Esophagus muscularis mucosa (tissue), 4 donors: ENCODE measurements at regions not wholly inside any gene's neighbourhood (a gene's known extent, or its start where the extent isn't known, plus 50 kb on each side); places are given as distances from the start of the nearest gene placed in this dataset.

Source experiments
- DNase-seq: peaks from one replicate; pipeline ENCODE4 v3.0.0-alpha.2; 2017; ENCODE audit errors: extremely low spot score
- H3K27ac ChIP-seq, 4 donors: fragments of 200-600 bp; sonication (generic); replicated peaks in 1 of 4; 1 replicate in 3 of 4; 2 replicates in 1 of 4; pipeline ENCODE4 v1.5.1; 2016 to 2019; ENCODE audit warnings: mild to moderate bottlenecking in 1 of 4
- H3K27me3 ChIP-seq, 4 donors: fragments of 200-600 bp; sonication (generic); one replicate each; pipeline versions ENCODE4 v1.5.1 to v1.6.0; 2016 to 2019
- H3K36me3 ChIP-seq, 4 donors: fragments of 200-600 bp; sonication (generic); one replicate each; pipeline ENCODE4 v1.5.1; 2016 to 2019
- H3K4me1 ChIP-seq, 4 donors: fragments of 200-600 bp; sonication (generic); one replicate each; pipeline ENCODE4 v1.5.1; 2016 to 2019
- H3K4me3 ChIP-seq, 4 donors: fragments of 200-600 bp; sonication (generic); 1 replicate in 2 of 4; 2 replicates in 2 of 4; pipeline ENCODE4 v1.5.1; 2016 to 2019; ENCODE audit warnings: mild to moderate bottlenecking in 4 of 4, moderate library complexity in 1 of 4
- H3K9me3 ChIP-seq, 4 donors: fragments of 200-600 bp; sonication (generic); 1 replicate in 3 of 4; 2 replicates in 1 of 4; pipeline ENCODE4 v1.5.1; 2016 to 2019
- CTCF ChIP-seq, 3 experiments: fragments of 200-600 bp in 2 of 3; fragments of 450-650 bp in 1 of 3; sonication (generic) in 2 of 3; IDR thresholded peaks; one replicate each; pipeline ENCODE4 v1.5.1; 2017 to 2019; ENCODE audit warnings: antibody characterized with exemption in 3 of 3, mild to moderate bottlenecking in 2 of 3, moderate library complexity in 1 of 3
- EP300 ChIP-seq: sonication (generic); formaldehyde crosslinking; IDR thresholded peaks from one replicate; pipeline ENCODE4 v1.6.1; 2017; ENCODE audit warnings: antibody characterized with exemption
- POLR2A ChIP-seq: fragments of 450-650 bp; IDR thresholded peaks from one replicate; pipeline ENCODE4 v1.6.1; 2017; ENCODE audit warnings: antibody characterized with exemption, moderate library complexity, mild to moderate bottlenecking, low read depth
- POLR2AphosphoS5 ChIP-seq, 2 donors: sonication (generic); formaldehyde crosslinking; IDR thresholded peaks; one replicate each; pipeline ENCODE4 v1.6.1; 2017; ENCODE audit warnings: antibody characterized with exemption in 2 of 2
- WGBS: methylation state at CpG from one replicate; pipeline ENCODE4 v1.1.5; 2018; 5-methylcytosine and 5-hydroxymethylcytosine counted together
- intact Hi-C: fragments of 100-400 bp; cut with DNase I; formaldehyde crosslinking; loops from one replicate; pipeline ENCODE4 v1.15.1; 2023

DNA sequence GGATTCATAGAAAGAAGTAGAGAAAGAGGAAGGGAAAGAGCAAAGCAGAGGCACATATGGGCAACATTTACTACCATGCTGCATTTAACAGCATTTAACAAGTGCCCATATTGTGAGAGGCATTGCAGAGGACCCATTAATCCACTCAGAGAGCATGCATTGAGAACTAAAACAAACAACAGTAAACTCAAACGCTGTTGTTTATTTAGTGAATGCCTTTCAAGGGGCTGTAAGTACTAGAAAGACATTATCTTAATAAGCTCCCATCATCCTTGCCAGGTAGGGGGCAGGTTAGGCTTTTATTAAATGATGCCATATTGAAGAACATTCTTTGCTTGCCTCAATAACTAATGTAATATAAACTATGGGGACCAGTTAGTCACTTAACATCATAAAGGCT lies 254.3 kb upstream of the DAB1 start:
- no peak for DNase-seq
- no peaks in the 10 kb centered on the region for H3K9me3 ChIP-seq
- no peaks in the 10 kb centered on the region for H3K27me3 ChIP-seq
- H3K27ac ChIP-seq = no peak overlapping the region
- H3K36me3 ChIP-seq = no peaks in the 10 kb centered on the region
- TF ChIP-seq POLR2A (no peak), CTCF (IDR thresholded peaks at IDR 0.05) (no peak), POLR2AphosphoS5 (IDR thresholded peaks at IDR 0.05) (no peak), EP300 (no peak)
- 0% methylated on average over 1 of the region's 1 CpG for WGBS
- no peaks in the 10 kb centered on the region for H3K4me1 ChIP-seq
- no peak overlapping the region for H3K4me3 ChIP-seq
- intact Hi-C loops = no loop called here

- intact Hi-C loops = no loop called here
- DNase-seq = no peak
- Histone ChIP-seq H3K9me3 (no peaks in the 10 kb centered on the region), H3K27ac (no peak overlapping the region), H3K27me3 (no peaks in the 10 kb centered on the region), H3K4me1 (no peaks in the 10 kb centered on the region), H3K36me3 (no peaks in the 10 kb centered on the region), H3K4me3 (no peak overlapping the region)
- TF ChIP-seq EP300 (no peak), POLR2AphosphoS5 (IDR thresholded peaks at IDR 0.05) (no peak), CTCF (IDR thresholded peaks at IDR 0.05) (no peak), POLR2A (no peak)
Measured at GRCh38 chr1:57675776-57676175, 251.9 kb upstream of the DAB1 start.

GRCh38 chr1:57674801-57675200 lies 250.9 kb upstream of the DAB1 start:
- no peaks in the 10 kb centered on the region for H3K9me3 ChIP-seq
- no peak for TF ChIP-seq EP300
- no peak for TF ChIP-seq CTCF (IDR thresholded peaks at IDR 0.05)
- no peak for TF ChIP-seq POLR2AphosphoS5 (IDR thresholded peaks at IDR 0.05)
- no peak for TF ChIP-seq POLR2A
- no peak for DNase-seq
- H3K27me3 ChIP-seq = no peaks in the 10 kb centered on the region
- H3K27ac ChIP-seq = no peak overlapping the region
- intact Hi-C loops = no loop called here
- no peaks in the 10 kb centered on the region for H3K36me3 ChIP-seq
- H3K4me3 ChIP-seq = no peak overlapping the region
- no peaks in the 10 kb centered on the region for H3K4me1 ChIP-seq

GRCh38 chr1:57672346-57673140 lies 248.7 kb upstream of the DAB1 start:
- intact Hi-C loops = no loop called here
- H3K27ac ChIP-seq = no peak overlapping the region
- WGBS = 96% methylated on average over 1 of the region's 1 CpG
- no peaks in the 10 kb centered on the region for H3K36me3 ChIP-seq
- no peak for TF ChIP-seq POLR2A
- no peak for TF ChIP-seq CTCF (IDR thresholded peaks at IDR 0.05)
- TF ChIP-seq POLR2AphosphoS5 (IDR thresholded peaks at IDR 0.05) = no peak
- H3K27me3 ChIP-seq = no peaks in the 10 kb centered on the region
- H3K9me3 ChIP-seq = no peaks in the 10 kb centered on the region
- H3K4me1 ChIP-seq = no peaks in the 10 kb centered on the region
- no peak overlapping the region for H3K4me3 ChIP-seq
- no peak for DNase-seq

- no peaks in the 10 kb centered on the region for H3K27me3 ChIP-seq
- no peak overlapping the region for H3K27ac ChIP-seq
- H3K9me3 ChIP-seq = no peaks in the 10 kb centered on the region
- no peak overlapping the region for H3K4me3 ChIP-seq
- H3K36me3 ChIP-seq = no peaks in the 10 kb centered on the region
- intact Hi-C loops = no loop called here
- H3K4me1 ChIP-seq = no peaks in the 10 kb centered on the region
- TF ChIP-seq POLR2A = no peak
- TF ChIP-seq POLR2AphosphoS5 (IDR thresholded peaks at IDR 0.05) = no peak
- no peak for TF ChIP-seq CTCF (IDR thresholded peaks at IDR 0.05)
- no peak for TF ChIP-seq EP300
- no peak for DNase-seq
Measured at GRCh38 chr1:57671750-57672149, 247.9 kb upstream of the DAB1 start.
